CD4-positive, alpha-beta T cell treated with Interleukin-1 beta for 1 hour (primary cell): ENCODE measurements at regions not wholly inside any gene's neighbourhood (a gene's known extent, or its start where the extent isn't known, plus 50 kb on each side); places are given as distances from the start of the nearest gene placed in this dataset.
"Not testable (repeated sequence)": the region's sequence is repeated elsewhere in the genome, so short reads cannot be mapped to it uniquely, and the experiment has no call there.

Source experiments
- DNase-seq, 2 donors: peaks; one replicate each; pipeline ENCODE4 v3.0.0-alpha.2; 2020 to 2022

DNA sequence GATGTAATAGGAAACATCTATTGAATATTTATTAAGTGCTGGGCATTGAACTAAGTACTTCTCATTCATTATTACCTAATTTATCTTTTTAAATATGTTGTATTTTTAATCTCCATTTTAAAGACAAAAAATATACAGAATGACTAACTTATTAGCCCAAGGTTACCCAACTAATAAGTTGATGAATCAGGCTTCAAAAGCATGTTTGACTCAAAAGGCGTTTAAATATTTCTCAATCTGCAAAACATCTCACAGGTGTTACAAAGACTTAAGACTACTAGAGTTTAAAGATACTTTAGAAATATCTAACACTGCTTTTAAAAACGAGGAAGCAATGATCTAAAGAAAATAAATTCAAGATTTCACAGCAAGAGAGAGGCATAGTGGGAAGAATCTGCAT, 457.4 kb upstream of the DCN start:
- no peak for DNase-seq

DNA sequence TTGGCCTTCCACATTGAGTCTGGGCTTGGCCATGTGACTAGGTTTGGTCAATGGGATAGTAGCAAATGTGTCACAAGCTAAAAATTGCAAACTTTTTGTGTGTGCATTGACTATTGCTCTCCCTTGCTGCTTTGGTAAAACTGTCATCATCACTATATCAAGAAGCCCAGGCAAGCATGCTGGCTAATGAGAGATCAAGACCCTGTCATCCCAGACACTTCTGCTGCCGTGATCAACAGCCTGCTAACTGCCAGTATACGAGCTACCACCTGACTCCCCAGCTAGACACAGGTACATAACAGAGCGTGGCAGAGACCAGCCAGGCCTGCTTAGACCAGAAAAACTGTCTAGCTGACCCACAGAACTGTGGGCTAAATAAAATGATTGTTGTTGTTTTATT, 456.7 kb upstream of the DCN start:
- no peak for DNase-seq

DNA sequence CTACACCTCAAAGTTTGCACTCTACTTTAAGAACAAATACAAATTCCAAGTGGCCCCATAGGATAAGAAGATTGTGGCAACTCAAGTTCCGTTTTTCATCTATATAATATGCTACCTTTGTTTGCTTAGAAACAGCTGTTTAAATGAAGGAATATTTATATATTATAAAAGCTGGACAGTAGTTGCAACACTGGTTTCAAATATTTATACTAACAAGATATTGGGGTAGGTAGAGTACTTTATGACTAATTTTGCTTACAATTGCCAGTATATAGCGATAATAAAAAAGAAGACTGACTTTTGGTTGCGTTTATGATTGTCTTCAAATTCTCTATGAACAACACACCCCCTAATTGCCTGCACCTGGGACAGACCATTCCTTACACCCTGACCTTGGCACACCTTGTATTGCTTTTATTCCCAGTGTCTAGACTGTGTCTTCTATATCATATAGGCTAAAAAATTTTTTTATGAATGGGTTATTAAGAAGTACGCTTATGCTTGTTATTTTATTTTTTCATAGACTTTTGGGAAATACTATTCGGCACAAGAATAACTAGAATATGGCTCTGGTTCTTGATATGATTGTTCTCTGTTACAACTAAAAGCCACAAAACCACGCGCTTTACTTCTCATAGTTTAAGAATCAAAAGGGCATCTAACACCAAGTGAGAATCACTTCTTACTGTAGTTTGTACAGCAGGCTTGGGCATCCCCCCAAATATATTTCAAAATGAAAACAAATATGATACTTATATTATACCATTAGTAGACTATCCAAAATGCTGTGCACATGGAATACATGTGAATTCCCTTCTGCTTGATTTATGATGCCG, 455.4 kb upstream of the DCN start:
- DNase-seq: no peak

GRCh38 chr12:91636721-91637120, 454.1 kb upstream of the DCN start:
- DNase-seq: no peak

GRCh38 chr12:91634386-91634713, 451.7 kb upstream of the DCN start:
- DNase-seq: not testable (repeated sequence)

DNA sequence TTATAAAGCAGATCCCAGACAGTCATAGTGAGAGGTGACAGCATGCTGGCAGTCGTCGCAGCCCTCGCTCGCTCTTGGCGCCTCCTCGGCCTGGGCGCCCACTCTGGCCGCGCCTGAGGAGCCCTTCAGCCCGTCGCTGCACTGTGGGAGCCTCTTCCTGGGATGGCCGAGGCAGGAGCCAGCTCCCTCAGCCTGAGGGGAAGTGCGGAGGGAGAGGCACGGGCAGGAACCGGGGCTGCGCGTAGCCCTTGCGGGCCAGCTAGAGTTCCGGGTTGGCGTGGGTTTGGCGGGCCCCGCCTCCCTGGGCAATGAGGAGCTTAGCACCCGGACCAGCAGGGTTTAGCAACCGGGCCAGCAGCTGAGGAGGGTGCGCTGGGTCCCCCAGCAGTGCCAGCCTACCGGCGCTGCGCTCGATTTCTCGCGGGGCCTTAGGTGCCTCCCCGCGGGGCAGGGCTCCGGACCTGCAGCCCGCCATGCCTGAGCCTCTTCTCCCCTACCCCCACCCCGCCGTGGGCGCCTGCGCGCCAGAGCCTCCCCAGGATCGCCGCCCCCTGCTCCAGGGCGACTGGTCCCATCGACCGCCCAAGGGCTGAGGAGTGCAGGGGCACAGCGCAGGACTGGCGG, 451.2 kb upstream of the DCN start:
- no peak for DNase-seq

GRCh38 chr12:91633206-91633605, 450.6 kb upstream of the DCN start:
- DNase-seq: no peak

DNA sequence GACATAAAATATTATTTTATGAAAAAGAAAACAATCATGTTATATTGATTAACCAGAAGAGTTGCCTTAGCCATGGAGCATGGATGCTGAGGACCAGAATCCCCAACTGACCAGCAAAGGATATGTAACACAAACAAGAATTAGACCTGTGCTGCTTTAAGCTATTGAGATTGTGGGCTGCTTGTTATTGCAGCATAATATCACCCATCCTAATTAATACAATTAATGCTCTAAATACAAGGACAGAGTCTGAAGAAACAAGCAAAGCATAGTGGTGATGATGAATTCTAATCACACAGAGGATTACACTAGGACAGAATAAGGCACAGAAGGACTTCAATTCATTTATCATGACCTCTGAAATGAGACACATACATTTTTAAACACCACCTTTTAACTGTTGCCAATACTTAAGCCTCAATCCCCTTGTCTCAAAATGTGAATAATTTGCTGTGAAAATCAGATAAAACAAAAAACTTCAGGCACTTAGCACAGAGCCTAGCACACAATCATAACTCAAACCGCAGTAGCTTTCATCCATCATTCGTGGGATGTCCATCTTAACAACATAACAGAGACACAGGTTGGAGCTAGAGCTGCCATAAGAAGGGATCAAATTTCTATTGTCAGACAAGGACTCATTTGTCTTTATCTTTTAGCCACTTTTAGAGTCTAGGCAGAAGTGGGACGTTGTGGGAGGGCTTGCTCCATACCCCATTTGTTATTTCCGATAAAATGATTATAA, 449.6 kb upstream of the DCN start:
- DNase-seq: no peak

DNA sequence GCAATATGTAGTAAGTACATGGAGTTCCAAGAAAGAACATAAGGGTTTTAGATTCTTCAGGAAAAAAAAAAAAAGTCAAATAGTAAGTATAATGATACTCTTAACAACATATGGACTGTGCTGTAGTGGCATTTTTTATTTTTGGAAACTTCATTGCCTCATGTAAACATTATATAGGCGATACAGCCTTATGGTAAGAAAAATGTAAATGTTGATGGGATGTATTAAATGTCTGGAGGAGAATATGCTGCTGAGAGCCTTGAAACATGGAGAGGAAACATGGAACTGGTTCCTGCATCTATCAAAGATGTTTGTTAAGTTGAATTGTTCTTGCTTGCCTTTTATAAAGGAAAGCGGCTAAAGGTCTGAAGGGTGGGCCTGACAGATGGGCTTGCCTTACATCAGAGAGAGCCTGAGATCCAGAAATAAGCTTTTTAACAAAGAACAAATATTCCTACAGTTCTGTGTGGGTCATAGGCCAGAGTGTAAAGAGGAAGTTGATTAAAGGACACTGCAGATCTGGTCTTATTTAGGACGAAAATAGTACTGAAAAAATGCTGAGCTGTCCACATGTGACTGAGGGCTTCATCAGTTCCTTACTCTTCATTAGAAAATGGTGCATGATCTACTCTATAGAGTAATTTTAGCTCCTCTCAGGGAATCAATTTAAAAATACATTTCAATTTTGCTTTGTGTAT, 448.1 kb upstream of the DCN start:
- no peak for DNase-seq

DNA sequence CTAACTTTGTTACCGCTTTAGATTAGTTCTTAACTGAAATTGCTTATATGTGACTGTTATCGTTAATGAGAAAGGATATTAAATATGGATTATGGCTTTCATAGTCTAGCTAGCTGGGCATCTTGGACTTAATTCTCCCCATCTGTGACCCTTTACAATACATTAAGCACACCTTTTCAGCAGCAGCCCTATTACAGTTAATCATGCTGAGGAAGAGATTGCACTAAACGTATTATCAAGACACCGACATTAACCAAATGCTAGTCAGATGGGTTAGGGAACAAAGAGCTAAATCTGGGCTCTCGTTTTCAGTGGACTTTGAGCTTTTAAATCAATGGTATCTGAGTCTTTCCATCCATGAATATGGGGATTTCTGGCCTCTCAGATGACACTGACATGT, 447.5 kb upstream of the DCN start:
- no peak for DNase-seq

GRCh38 chr12:91629440-91629839, 446.8 kb upstream of the DCN start:
- no peak for DNase-seq

GRCh38 chr12:91628656-91629055, 446.0 kb upstream of the DCN start:
- DNase-seq: no peak

GRCh38 chr12:91627225-91627624, 444.6 kb upstream of the DCN start:
- DNase-seq: no peak

DNA sequence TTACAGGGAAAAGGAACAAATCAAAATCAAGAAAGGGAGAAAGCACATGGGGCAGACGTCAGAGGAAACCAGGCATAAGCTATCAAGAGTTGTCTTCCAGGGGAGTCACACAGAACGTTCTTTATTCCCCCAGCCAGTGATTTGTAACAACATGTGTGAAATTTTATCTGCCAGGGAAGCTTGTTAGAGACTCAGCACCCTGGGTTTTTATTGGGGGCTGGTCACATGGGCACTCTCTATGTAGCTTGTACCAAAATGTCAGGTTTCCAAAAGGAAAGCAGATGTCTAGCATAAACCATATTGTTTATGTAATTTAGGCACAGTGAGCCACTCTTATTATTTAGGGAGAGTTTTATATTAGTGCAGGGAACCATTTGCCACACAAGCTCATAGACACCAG, 440.4 kb upstream of the DCN start:
- DNase-seq: no peak

- DNase-seq: no peak
These were observed 439.4 kb upstream of the DCN start for GRCh38 chr12:91622037-91622436.

DNA sequence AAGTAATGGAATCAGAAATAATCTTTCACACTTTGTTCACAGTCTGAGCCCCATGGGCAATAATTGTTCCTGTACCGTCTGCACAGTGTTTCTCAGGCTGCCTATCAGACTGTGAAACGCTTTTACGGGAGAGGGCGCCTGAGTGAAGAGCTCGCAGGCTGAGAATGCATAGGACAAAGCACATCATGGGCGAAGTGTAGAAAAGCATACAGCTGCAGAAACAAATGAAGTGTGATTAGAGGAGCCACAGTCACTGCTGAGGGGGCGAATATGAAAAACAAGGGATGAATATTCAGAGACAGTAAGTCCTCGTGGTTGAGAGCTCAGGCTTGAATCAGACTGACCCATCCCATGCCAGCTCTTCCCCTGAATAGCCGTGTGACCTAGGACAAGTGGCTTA, 438.4 kb upstream of the DCN start:
- no peak for DNase-seq

DNA sequence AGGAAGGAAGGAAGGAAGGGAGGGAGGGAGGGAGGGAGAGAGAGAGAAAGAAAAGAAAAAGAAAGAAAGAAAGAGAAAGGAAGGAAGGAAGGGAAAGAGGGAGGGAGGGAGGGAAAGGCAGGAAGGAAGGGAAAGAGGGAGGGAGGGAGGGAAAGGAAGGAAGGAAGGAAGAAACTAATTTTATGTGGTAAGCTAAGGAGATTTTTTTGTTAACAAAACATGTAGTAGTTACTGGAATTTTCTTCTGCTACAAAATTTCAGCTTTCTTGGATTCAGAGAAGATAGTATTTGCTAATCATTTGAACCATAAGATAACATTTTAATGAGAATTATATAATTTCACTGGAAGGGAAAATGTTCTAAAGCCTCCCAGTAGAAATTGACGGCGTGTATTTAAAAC, 437.8 kb upstream of the DCN start:
- no peak for DNase-seq

GRCh38 chr12:91618281-91618680, 435.7 kb upstream of the DCN start:
- no peak for DNase-seq

DNA sequence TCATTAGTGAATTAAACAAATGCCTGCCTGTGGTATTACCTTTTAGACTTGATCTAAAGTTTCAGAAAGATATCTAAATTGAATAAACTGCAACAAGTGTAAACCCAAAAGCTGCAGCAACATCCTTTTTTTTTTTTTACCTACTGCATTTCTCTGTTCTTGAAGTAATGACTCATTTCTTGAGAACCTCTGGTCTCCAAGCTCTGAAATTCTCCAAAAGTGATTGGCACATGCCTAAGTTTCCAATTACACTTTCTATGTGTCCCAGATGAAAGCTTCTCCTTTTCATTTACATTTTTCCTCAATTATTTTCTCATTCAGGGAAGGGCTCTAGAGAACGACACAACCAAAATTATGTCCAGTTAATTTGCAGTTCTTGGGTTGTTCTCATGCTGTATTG, 435.2 kb upstream of the DCN start:
- no peak for DNase-seq

GRCh38 chr12:91616416-91616815, 433.8 kb upstream of the DCN start:
- DNase-seq: no peak

DNA sequence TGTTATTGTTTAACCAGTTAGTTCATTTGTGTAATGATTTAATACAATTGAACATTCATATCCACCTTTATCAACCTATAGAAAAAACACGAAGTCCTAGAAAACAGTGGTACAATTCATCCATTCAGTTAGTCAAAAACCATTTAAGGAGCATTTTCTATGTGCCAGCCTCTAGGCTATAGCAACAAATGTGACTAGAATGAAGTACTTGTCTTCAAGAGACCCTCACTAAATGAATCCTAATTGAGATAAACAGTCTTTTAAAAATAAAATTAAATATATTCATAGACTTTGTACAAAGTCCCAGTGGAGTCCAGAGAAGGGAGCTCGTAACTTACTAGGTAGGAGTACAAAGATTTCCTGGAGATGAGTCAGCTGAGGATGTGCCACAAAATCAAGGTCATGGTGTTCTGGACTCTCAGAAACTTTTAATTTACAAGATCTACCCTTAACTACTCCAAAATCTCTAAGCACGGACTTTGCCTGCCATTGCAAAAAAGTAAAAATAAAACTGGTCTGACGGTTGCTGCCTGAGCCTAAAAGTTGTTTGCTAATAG, 430.7 kb upstream of the DCN start:
- DNase-seq: no peak

GRCh38 chr12:91610561-91610960, 427.9 kb upstream of the DCN start:
- DNase-seq: no peak

DNA sequence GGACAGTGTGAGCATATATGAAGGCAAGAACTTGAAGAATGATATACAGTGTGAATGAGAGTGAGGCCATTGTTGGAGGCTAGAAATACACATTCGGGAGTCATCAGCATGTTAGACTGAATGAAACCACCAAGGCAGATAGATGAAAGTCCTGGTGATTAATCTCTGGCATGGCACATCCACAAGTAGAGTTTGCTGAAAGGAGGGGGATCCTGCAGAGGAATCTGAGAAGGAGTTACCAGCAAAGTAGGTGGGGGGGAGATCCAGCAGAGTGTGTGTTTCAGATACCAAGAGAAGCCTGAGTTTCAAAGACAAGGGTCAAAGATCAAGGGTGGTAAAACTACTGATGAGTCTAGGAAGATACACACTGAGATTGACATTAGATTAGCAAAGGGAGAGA, 426.7 kb upstream of the DCN start:
- DNase-seq: no peak
